HepG2 (cell line): ENCODE measurements at regions not wholly inside any gene's neighbourhood (a gene's known extent, or its start where the extent isn't known, plus 50 kb on each side); places are given as distances from the start of the nearest gene placed in this dataset.

Source experiments
- ATAC-seq: fragments of 200-7000 bp; cut with Tn5 transposase; 3 replicates; pipeline ENCODE4 v1.9.1; 2020; ENCODE audit warnings: mild to moderate bottlenecking, moderate library complexity
- BruUV-seq: library from RNA; stranded (reverse); fragments of 400-500 nt; replicated peaks from 2 replicates; lab custom pipeline; 2021; lab: Mats Ljungman, UMichigan
- CTCF ChIA-PET: fragments of 300-600 bp; formaldehyde crosslinking; extraction: SDS; loops from one replicate; lab custom pipeline; 2021; ENCODE audit warnings: low total read pairs, inconsistent platforms, low intra/inter-chr PET ratio; lab: Yijun Ruan, JAX
- POLR2A ChIA-PET: fragments of 350-600 bp; sonication (Branson Sonifier 250); formaldehyde crosslinking; loops from one replicate; lab custom pipeline; 2020; ENCODE audit warnings: antibody characterized with exemption, inconsistent platforms; lab: Yijun Ruan, JAX
- DNase-seq: peaks from one replicate; pipeline ENCODE4 v3.0.0-alpha.2; 2015; ENCODE audit warnings: low spot score
- FAIRE-seq: peaks from 3 replicates; lab custom pipeline; 2011; peaks lifted over from hg19 to GRCh38; lab: Jason Lieb, UNC
- H2AFZ ChIP-seq: one replicate; pipeline ENCODE4 v1.6.1; 2011; ENCODE audit warnings: low read length, inconsistent platforms
- H3K27ac ChIP-seq: fragments of 300-600 bp; 3 replicates; pipeline ENCODE4 v1.8.0; 2011; ENCODE audit warnings: mixed run types, mild to moderate bottlenecking, mixed read lengths, low read length, inconsistent platforms; ENCODE audit not compliant: insufficient read depth; ENCODE audit errors: extremely low read length
- H3K27me3 ChIP-seq, 2 experiments: fragments of 200-600 bp in 1 of 2; 2 replicates in 1 of 2; 3 replicates in 1 of 2; pipeline versions ENCODE4 v1.6.0 to v1.8.0; 2011; ENCODE audit warnings: low read length in 2 of 2, mild to moderate bottlenecking in 2 of 2, moderate library complexity in 2 of 2, inconsistent platforms in 1 of 2; ENCODE audit not compliant: insufficient read depth in 2 of 2, control insufficient read depth in 1 of 2
- H3K36me3 ChIP-seq, 2 experiments: fragments of 200-600 bp in 1 of 2; replicated peaks in 1 of 2; 2 replicates in 1 of 2; 3 replicates in 1 of 2; pipeline versions ENCODE4 v1.5.1 to v1.8.0; 2011; ENCODE audit warnings: low read length in 2 of 2, inconsistent platforms in 1 of 2; ENCODE audit not compliant: insufficient read depth in 2 of 2, control insufficient read depth in 1 of 2
- H3K4me1 ChIP-seq: 2 replicates; pipeline ENCODE4 v1.5.1; 2012; ENCODE audit warnings: low read length, inconsistent platforms; ENCODE audit not compliant: insufficient read depth
- H3K4me2 ChIP-seq: 2 replicates; pipeline ENCODE4 v1.6.0; 2011; ENCODE audit warnings: low read depth, low read length, inconsistent platforms
- H3K4me3 ChIP-seq, 3 experiments: fragments of 200-600 bp in 1 of 3; sonication (generic), shearing (Covaris generic) in 1 of 3; replicated peaks in 1 of 3; 2 replicates each; pipeline ENCODE4 v1.5.1; 2011 to 2016; ENCODE audit warnings: low read length in 3 of 3, inconsistent platforms in 2 of 3, low read depth in 2 of 3, mild to moderate bottlenecking in 2 of 3, control low read depth in 1 of 3, mixed read lengths in 1 of 3; ENCODE audit not compliant: insufficient read depth in 1 of 3
- H3K79me2 ChIP-seq: one replicate; pipeline ENCODE4 v1.6.1; 2011; ENCODE audit warnings: low read length, inconsistent platforms; ENCODE audit not compliant: insufficient read depth
- H3K9ac ChIP-seq: 2 replicates; pipeline ENCODE4 v1.6.0; 2011; ENCODE audit warnings: mild to moderate bottlenecking, low read depth, low read length, inconsistent platforms; ENCODE audit not compliant: insufficient read depth
- H3K9me3 ChIP-seq: 2 replicates; pipeline ENCODE4 v1.5.1; 2012; ENCODE audit warnings: mild to moderate bottlenecking, low read length
- H4K20me1 ChIP-seq: 2 replicates; pipeline ENCODE4 v1.6.0; 2011; ENCODE audit warnings: inconsistent platforms, mild to moderate bottlenecking, low read length, moderate library complexity; ENCODE audit not compliant: insufficient read depth
- BRD4 ChIP-seq: sonication (generic); formaldehyde crosslinking; IDR thresholded peaks from 2 replicates; pipeline ENCODE4 v1.4.0; 2020; ENCODE audit warnings: missing genetic modification reagents
- DMAP1 ChIP-seq: IDR thresholded peaks from 2 replicates; pipeline ENCODE4 v1.6.1; 2016
- HNF1A ChIP-seq, 2 experiments: sonication (generic) in 1 of 2; formaldehyde crosslinking in 1 of 2; IDR thresholded peaks; 2 replicates each; pipeline versions ENCODE4 v1.4.0 to v1.6.1; 2016 to 2020; ENCODE audit warnings: borderline replicate concordance in 1 of 2, low read depth in 1 of 2, mild to moderate bottlenecking in 1 of 2, missing genetic modification reagents in 1 of 2
- KDM5B ChIP-seq: sonication (generic); formaldehyde crosslinking; IDR thresholded peaks from 2 replicates; pipeline ENCODE4 v1.4.0; 2020; ENCODE audit warnings: missing genetic modification reagents, mild to moderate bottlenecking, borderline replicate concordance
- NCOA2 ChIP-seq: sonication (generic); formaldehyde crosslinking; IDR thresholded peaks from 2 replicates; pipeline ENCODE4 v1.8.0; 2022; ENCODE audit warnings: inconsistent platforms
- RFXANK ChIP-seq: IDR thresholded peaks from 2 replicates; pipeline ENCODE4 v1.6.1; 2016
- ZNF180 ChIP-seq: sonication (generic); formaldehyde crosslinking; IDR thresholded peaks from 2 replicates; pipeline ENCODE4 v1.4.0; 2020; ENCODE audit warnings: low read depth, missing genetic modification reagents, borderline replicate concordance
- ZNF253 ChIP-seq: sonication (generic); formaldehyde crosslinking; IDR thresholded peaks from 2 replicates; pipeline ENCODE4 v1.8.0; 2022; ENCODE audit warnings: mild to moderate bottlenecking, missing genetic modification reagents, borderline replicate concordance
- WGBS: methylation state at CpG from one replicate; pipeline ENCODE4 v1.1.6; 2017; ENCODE audit warnings: low lambda C conversion rate; 5-methylcytosine and 5-hydroxymethylcytosine counted together
- in situ Hi-C: cut with HindIII; loops from 2 replicates; pipeline ENCODE4 v1.10.0; 2017; ENCODE audit warnings: low pct_unique_long_range_greater_than_20kb; ENCODE audit not compliant: extremely low pct_ligation_motif_present
- intact Hi-C: fragments of 100-400 bp; cut with micrococcal nuclease; formaldehyde crosslinking; loops from one replicate; pipeline ENCODE4 v1.10.0; 2022; ENCODE audit not compliant: unreplicated experiment
- TF ChIP-seq, protein P1 (sequence below): sonication (generic); formaldehyde crosslinking; IDR thresholded peaks from 2 replicates; pipeline ENCODE4 v1.4.0; 2020; ENCODE audit warnings: low read depth, missing genetic modification reagents
- TF ChIP-seq, protein P2 (sequence below): sonication (generic); formaldehyde crosslinking; IDR thresholded peaks from 2 replicates; pipeline ENCODE4 v1.5.0; 2020; ENCODE audit warnings: mild to moderate bottlenecking, missing genetic modification reagents, moderate library complexity

DNA sequence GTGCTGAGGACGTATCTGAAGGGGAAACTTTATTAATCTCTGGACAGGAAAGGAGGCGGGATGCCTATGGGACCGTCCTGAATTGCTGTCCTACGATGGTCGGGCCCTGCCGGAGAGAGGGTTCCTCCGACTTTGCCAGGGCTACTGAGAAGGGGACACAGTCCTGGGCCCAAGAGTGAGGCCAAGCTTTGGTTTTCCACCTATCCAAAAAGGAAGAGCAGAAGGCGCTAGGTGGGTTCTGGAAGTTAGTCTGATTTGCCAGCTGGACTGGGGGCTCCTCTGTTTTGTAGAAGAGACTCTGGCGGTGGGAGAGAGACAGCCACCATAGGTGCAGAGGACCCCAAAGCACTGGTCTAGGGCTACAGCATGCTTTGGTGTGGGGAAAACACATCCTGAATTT is 243.8 kb upstream of the IRX4 start:
- Histone ChIP-seq H3K27me3 (peaks cover 5 to 38% of the 10 kb centered on the region in 2 experiments; a peak in 3 of 5 replicates), H3K36me3 (no peaks in the 10 kb centered on the region), H3K27ac (no peak overlapping the region), H3K4me1 (no peaks in the 10 kb centered on the region), H3K9me3 (no peaks in the 10 kb centered on the region), H3K4me3 (no peak overlapping the region), H2AFZ (no peak overlapping the region), H4K20me1 (no peaks in the 10 kb centered on the region), H3K4me2 (no peak overlapping the region), H3K9ac (no peak overlapping the region), H3K79me2 (no peaks in the 10 kb centered on the region)
- WGBS = 6% methylated on average over 8 of the region's 9 CpGs
- DNase-seq = no peak
- in situ Hi-C loops = no loop called here
- intact Hi-C loops = no loop called here
- no peak for ATAC-seq
- TF ChIP-seq RFXANK (CRISPR knock-in tag) (no peak), KDM5B (CRISPR knock-in tag) (no peak), ZNF180 (CRISPR knock-in tag) (no peak), NCOA2 (CRISPR knock-in tag) (no peak), BRD4 (no peak), ZNF253 (CRISPR knock-in tag) (no peak), DMAP1 (CRISPR knock-in tag) (no peak), HNF1A (IDR thresholded peaks at IDR 0.05; ENCODE audit: low read depth) (no peak), HNF1A (CRISPR knock-in tag; IDR thresholded peaks at IDR 0.05; ENCODE audit: borderline replicate concordance) (no peak)
- TF ChIP-seq, protein P1, sequence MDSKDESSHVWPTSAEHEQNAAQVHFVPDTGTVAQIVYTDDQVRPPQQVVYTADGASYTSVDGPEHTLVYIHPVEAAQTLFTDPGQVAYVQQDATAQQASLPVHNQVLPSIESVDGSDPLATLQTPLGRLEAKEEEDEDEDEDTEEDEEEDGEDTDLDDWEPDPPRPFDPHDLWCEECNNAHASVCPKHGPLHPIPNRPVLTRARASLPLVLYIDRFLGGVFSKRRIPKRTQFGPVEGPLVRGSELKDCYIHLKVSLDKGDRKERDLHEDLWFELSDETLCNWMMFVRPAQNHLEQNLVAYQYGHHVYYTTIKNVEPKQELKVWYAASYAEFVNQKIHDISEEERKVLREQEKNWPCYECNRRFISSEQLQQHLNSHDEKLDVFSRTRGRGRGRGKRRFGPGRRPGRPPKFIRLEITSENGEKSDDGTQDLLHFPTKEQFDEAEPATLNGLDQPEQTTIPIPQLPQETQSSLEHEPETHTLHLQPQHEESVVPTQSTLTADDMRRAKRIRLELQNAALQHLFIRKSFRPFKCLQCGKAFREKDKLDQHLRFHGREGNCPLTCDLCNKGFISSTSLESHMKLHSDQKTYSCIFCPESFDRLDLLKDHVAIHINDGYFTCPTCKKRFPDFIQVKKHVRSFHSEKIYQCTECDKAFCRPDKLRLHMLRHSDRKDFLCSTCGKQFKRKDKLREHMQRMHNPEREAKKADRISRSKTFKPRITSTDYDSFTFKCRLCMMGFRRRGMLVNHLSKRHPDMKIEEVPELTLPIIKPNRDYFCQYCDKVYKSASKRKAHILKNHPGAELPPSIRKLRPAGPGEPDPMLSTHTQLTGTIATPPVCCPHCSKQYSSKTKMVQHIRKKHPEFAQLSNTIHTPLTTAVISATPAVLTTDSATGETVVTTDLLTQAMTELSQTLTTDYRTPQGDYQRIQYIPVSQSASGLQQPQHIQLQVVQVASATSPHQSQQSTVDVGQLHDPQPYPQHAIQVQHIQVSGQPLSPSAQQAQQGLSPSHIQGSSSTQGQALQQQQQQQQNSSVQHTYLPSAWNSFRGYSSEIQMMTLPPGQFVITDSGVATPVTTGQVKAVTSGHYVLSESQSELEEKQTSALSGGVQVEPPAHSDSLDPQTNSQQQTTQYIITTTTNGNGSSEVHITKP (CRISPR knock-in tag) = no peak
- TF ChIP-seq, protein P2, sequence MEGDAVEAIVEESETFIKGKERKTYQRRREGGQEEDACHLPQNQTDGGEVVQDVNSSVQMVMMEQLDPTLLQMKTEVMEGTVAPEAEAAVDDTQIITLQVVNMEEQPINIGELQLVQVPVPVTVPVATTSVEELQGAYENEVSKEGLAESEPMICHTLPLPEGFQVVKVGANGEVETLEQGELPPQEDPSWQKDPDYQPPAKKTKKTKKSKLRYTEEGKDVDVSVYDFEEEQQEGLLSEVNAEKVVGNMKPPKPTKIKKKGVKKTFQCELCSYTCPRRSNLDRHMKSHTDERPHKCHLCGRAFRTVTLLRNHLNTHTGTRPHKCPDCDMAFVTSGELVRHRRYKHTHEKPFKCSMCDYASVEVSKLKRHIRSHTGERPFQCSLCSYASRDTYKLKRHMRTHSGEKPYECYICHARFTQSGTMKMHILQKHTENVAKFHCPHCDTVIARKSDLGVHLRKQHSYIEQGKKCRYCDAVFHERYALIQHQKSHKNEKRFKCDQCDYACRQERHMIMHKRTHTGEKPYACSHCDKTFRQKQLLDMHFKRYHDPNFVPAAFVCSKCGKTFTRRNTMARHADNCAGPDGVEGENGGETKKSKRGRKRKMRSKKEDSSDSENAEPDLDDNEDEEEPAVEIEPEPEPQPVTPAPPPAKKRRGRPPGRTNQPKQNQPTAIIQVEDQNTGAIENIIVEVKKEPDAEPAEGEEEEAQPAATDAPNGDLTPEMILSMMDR = no peak
- CTCF ChIA-PET = no interaction called here
- no TSS peak for BruUV-seq
- FAIRE-seq = no peak
- POLR2A ChIA-PET = no interaction called here
